ENCODE measurements at regions not wholly inside any gene's neighbourhood (a gene's known extent, or its start where the extent isn't known, plus 50 kb on each side); places are given as distances from the start of the nearest gene placed in this dataset.
A peak's percentile ranks its signal among the peaks of the same experiment; 100 is the strongest.

GRCh38 chr2:156845806-156846558 is 409.8 kb downstream of the GPD2 start:
- no peak for DNase-seq (ENCODE audit: low read depth)
- no peak overlapping the region for H3K4me3 ChIP-seq (ENCODE audit: low read depth, low read length)
- TF ChIP-seq, protein P1, sequence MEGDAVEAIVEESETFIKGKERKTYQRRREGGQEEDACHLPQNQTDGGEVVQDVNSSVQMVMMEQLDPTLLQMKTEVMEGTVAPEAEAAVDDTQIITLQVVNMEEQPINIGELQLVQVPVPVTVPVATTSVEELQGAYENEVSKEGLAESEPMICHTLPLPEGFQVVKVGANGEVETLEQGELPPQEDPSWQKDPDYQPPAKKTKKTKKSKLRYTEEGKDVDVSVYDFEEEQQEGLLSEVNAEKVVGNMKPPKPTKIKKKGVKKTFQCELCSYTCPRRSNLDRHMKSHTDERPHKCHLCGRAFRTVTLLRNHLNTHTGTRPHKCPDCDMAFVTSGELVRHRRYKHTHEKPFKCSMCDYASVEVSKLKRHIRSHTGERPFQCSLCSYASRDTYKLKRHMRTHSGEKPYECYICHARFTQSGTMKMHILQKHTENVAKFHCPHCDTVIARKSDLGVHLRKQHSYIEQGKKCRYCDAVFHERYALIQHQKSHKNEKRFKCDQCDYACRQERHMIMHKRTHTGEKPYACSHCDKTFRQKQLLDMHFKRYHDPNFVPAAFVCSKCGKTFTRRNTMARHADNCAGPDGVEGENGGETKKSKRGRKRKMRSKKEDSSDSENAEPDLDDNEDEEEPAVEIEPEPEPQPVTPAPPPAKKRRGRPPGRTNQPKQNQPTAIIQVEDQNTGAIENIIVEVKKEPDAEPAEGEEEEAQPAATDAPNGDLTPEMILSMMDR (conservative IDR thresholded peaks at IDR 0.05; ENCODE audit: low read depth, low read length), result no peak

GRCh38 chr2:156852210-156852609 is 405.3 kb upstream of the GALNT5 start:
- TF ChIP-seq, protein P1 (conservative IDR thresholded peaks at IDR 0.05; ENCODE audit: low read depth, low read length), result no peak
- no peak for DNase-seq (ENCODE audit: low read depth)
- no peak overlapping the region for H3K4me3 ChIP-seq (ENCODE audit: low read depth, low read length)

GRCh38 chr2:156852681-156853080 is 404.8 kb upstream of the GALNT5 start:
- no peak overlapping the region for H3K4me3 ChIP-seq (ENCODE audit: low read depth, low read length)
- no peak for DNase-seq (ENCODE audit: low read depth)

GRCh38 chr2:156864325-156864724 is 393.2 kb upstream of the GALNT5 start:
- DNase-seq (ENCODE audit: low read depth), result peak; percentile 8
- no peak overlapping the region for H3K4me3 ChIP-seq (ENCODE audit: low read depth, low read length)
- TF ChIP-seq, protein P1 (conservative IDR thresholded peaks at IDR 0.05; ENCODE audit: low read depth, low read length), result no peak

More at GRCh38 chr2:156852681-156853080, 404.8 kb upstream of the GALNT5 start:
- TF ChIP-seq, protein P1 (conservative IDR thresholded peaks at IDR 0.05; ENCODE audit: low read depth, low read length), result no peak

GRCh38 chr2:156864753-156865152 is 392.8 kb upstream of the GALNT5 start:
- DNase-seq (ENCODE audit: low read depth), result no peak
- no peak overlapping the region for H3K4me3 ChIP-seq (ENCODE audit: low read depth, low read length)
- TF ChIP-seq, protein P1 (conservative IDR thresholded peaks at IDR 0.05; ENCODE audit: low read depth, low read length), result no peak

GRCh38 chr2:156867201-156867600 is 390.3 kb upstream of the GALNT5 start:
- H3K4me3 ChIP-seq (ENCODE audit: low read depth, low read length), result no peak overlapping the region
- DNase-seq (ENCODE audit: low read depth), result no peak
- TF ChIP-seq, protein P1 (conservative IDR thresholded peaks at IDR 0.05; ENCODE audit: low read depth, low read length), result no peak

GRCh38 chr2:156874707-156875106 is 382.8 kb upstream of the GALNT5 start:
- DNase-seq (ENCODE audit: low read depth), result no peak
- H3K4me3 ChIP-seq (ENCODE audit: low read depth, low read length), result no peak overlapping the region
- TF ChIP-seq, protein P1 (conservative IDR thresholded peaks at IDR 0.05; ENCODE audit: low read depth, low read length), result no peak
